Mesendoderm (in vitro differentiated cells): ENCODE measurements at regions not wholly inside any gene's neighbourhood (a gene's known extent, or its start where the extent isn't known, plus 50 kb on each side); places are given as distances from the start of the nearest gene placed in this dataset.

ENCODE experiments used
- DNase-seq: peaks from one replicate; pipeline ENCODE4 v3.0.0; 2013
- H2AK5ac ChIP-seq: 2 replicates; pipeline ENCODE4 v1.6.1; 2013; ENCODE audit warnings: low read length, inconsistent platforms
- H2BK120ac ChIP-seq: 2 replicates; pipeline ENCODE4 v1.6.1; 2013; ENCODE audit warnings: low read depth, mild to moderate bottlenecking, low read length, moderate library complexity, mixed read lengths
- H2BK15ac ChIP-seq: replicated peaks from 2 replicates; pipeline ENCODE4 v1.6.1; 2013; ENCODE audit warnings: low read depth, mild to moderate bottlenecking, moderate library complexity
- H2BK5ac ChIP-seq: 2 replicates; pipeline ENCODE4 v1.6.1; 2013; ENCODE audit warnings: low read length, inconsistent platforms
- H3K18ac ChIP-seq: 2 replicates; pipeline ENCODE4 v1.6.1; 2013; ENCODE audit warnings: mild to moderate bottlenecking, low read length, mixed read lengths
- H3K23ac ChIP-seq: one replicate; pipeline ENCODE4 v1.6.1; 2013; ENCODE audit warnings: low read length
- H3K27ac ChIP-seq: 2 replicates; pipeline ENCODE4 v1.5.1; 2013; ENCODE audit warnings: low read depth, mild to moderate bottlenecking, inconsistent platforms, low read length, moderate library complexity
- H3K27me3 ChIP-seq: 2 replicates; pipeline ENCODE4 v1.6.1; 2013; ENCODE audit warnings: low read length, control low read depth, mild to moderate bottlenecking, inconsistent platforms; ENCODE audit not compliant: insufficient read depth, poor library complexity
- H3K36me3 ChIP-seq: 2 replicates; pipeline ENCODE4 v1.6.1; 2013; ENCODE audit warnings: low read length, inconsistent platforms; ENCODE audit not compliant: control insufficient read depth, insufficient read depth
- H3K4ac ChIP-seq: one replicate; pipeline ENCODE4 v1.6.1; 2013; ENCODE audit warnings: low read depth, mild to moderate bottlenecking, low read length, moderate library complexity
- H3K4me1 ChIP-seq: 2 replicates; pipeline ENCODE4 v1.6.1; 2013; ENCODE audit warnings: low read depth, low read length, inconsistent platforms; ENCODE audit not compliant: control insufficient read depth
- H3K4me2 ChIP-seq: 2 replicates; pipeline ENCODE4 v1.6.1; 2013; ENCODE audit warnings: low read length
- H3K4me3 ChIP-seq: 2 replicates; pipeline ENCODE4 v1.5.1; 2013; ENCODE audit warnings: mild to moderate bottlenecking, low read length
- H3K56ac ChIP-seq: one replicate; pipeline ENCODE4 v1.6.1; 2013; ENCODE audit warnings: low read length
- H3K79me1 ChIP-seq: 2 replicates; pipeline ENCODE4 v1.6.1; 2013; ENCODE audit warnings: low read length, inconsistent platforms
- H3K79me2 ChIP-seq: 2 replicates; pipeline ENCODE4 v1.6.1; 2013; ENCODE audit warnings: mild to moderate bottlenecking, low read length; ENCODE audit not compliant: control insufficient read depth, insufficient read depth
- H3K9ac ChIP-seq: 2 replicates; pipeline ENCODE4 v1.6.1; 2013; ENCODE audit warnings: low read length, inconsistent platforms
- H4K5ac ChIP-seq: one replicate; pipeline ENCODE4 v1.6.1; 2013; ENCODE audit warnings: low read length
- H4K8ac ChIP-seq: one replicate; pipeline ENCODE4 v1.6.1; 2013; ENCODE audit warnings: low read depth, mild to moderate bottlenecking, control low read depth, low read length, moderate library complexity
- WGBS: extraction: QIAGEN DNeasy Blood & Tissue Kit; methylation state at CpG from one replicate; pipeline ENCODE4 v1.1.7; 2013; ENCODE audit warnings: low lambda C conversion rate, missing lambda C conversion rate; ENCODE audit not compliant: insufficient coverage; ENCODE audit errors: extremely low coverage; 5-methylcytosine and 5-hydroxymethylcytosine counted together

DNA sequence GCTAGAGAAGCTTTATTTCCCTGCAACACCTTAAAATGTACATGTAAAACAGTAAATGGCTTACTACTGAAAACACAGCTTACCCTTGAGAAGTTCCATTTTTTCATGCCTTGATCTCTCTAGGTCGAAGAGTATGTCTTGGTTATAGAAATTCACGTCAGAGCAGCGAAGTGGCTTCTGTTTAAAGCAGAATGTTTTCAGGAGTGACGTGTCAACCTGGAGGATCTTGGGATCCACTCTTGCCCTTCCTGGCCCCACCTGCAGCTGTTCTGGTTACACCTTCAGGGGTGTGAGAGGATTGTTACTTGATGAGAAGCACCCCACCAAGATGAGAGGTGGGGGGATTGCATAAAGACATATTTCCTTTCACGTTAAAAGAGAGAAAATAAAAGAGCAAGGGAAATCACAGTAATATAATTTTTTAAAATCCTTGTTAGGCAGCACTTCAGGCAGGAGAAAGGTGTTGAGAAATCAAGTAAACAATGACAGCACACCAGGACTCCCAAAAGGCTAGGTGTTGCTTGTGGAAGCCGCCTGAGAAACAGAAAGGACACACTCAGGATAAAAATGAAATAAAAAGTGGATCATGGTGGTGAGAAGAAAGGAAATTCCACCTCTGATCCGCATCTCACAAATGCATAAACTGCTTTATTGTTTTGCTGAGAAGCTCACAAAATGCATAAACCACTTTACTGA lies 149.7 kb downstream of the UNC5CL start:
- no peaks in the 10 kb centered on the region for H3K27me3 ChIP-seq
- no peak for DNase-seq
- no CpG with 5 or more reads among the region's 7 CpGs for WGBS

DNA sequence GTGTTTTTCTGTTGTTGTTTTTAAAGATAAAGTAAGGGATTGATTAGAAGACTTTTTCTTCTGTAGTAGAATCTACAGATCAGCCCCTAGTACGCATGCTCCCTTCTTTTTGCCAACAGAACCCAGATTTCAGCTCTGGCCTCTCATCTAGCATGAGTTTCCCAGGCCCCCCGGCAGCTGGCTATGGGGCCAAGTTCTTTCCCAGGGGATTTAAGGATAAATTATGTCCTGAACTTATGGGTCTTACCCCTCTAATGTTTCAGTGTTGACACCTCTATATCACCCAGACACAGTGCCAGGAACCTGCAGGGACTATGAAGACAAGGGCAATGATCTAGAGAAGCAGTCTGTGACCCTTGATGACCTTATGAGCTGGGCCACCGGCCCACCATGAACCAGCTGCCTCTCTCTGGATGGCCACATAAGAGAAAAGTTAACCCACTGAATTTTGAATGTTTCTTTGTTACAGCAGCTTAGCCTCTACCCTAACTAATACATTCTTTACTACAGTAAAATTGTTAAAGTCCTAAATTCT lies 150.5 kb downstream of the UNC5CL start:
- Histone ChIP-seq H3K79me2 (no peaks in the 10 kb centered on the region), H3K4me3 (no peak overlapping the region), H3K23ac (no peak overlapping the region), H3K27me3 (no peaks in the 10 kb centered on the region), H2BK5ac (no peak overlapping the region), H3K9ac (no peak overlapping the region), H2BK15ac (no peak overlapping the region), H3K36me3 (no peaks in the 10 kb centered on the region), H3K27ac (no peak overlapping the region), H3K56ac (no peak overlapping the region), H4K8ac (no peak overlapping the region), H3K4ac (no peak overlapping the region), H2BK120ac (no peak overlapping the region), H3K4me2 (no peak overlapping the region), H2AK5ac (no peak overlapping the region), H3K79me1 (no peaks in the 10 kb centered on the region), H3K4me1 (no peaks in the 10 kb centered on the region), H3K18ac (no peak overlapping the region), H4K5ac (no peak overlapping the region)
- no CpG with 5 or more reads among the region's 3 CpGs for WGBS
- DNase-seq, result no peak

More for the DNA sequence above, 149.7 kb downstream of the UNC5CL start:
- H3K23ac ChIP-seq, result no peak overlapping the region
- H3K79me1 ChIP-seq, result no peaks in the 10 kb centered on the region
- no peak overlapping the region for H4K8ac ChIP-seq
- H2BK5ac ChIP-seq, result no peak overlapping the region
- H2AK5ac ChIP-seq, result no peak overlapping the region
- no peak overlapping the region for H4K5ac ChIP-seq
- no peak overlapping the region for H2BK15ac ChIP-seq
- no peaks in the 10 kb centered on the region for H3K4me1 ChIP-seq
- H3K27ac ChIP-seq, result no peak overlapping the region
- H3K56ac ChIP-seq, result no peak overlapping the region
- no peak overlapping the region for H3K18ac ChIP-seq
- no peak overlapping the region for H3K4ac ChIP-seq
- no peaks in the 10 kb centered on the region for H3K79me2 ChIP-seq
- H3K9ac ChIP-seq, result no peak overlapping the region
- H3K4me3 ChIP-seq, result no peak overlapping the region
- no peak overlapping the region for H2BK120ac ChIP-seq
- H3K36me3 ChIP-seq, result no peaks in the 10 kb centered on the region
- no peak overlapping the region for H3K4me2 ChIP-seq

DNA sequence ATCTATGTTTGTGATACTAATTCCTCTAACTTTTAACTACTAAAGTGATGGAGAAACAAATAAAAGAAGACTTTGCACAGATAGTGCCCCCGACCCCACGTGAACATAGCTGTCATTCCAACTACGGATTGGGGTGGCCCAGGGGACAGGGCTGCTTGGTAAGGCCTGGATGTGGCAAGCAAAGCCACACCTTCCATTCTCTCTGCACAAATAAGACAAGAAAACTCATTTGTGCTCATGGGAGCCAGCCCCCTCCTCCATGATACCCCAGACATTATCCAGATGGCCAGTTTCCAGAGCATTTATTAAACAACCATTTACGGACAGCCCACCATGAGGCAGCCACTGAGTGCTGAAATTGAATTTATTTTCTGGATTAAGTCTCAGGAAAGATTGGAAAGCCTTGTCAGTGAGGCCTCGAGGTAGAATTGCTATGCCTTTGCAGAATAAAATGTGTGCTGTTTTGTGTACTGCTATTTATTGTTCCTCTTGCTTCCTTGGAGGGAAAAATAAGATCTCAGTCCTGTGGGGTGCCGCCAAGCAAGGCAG lies 151.2 kb downstream of the UNC5CL start:
- no peaks in the 10 kb centered on the region for H3K27me3 ChIP-seq
- no peak overlapping the region for H2BK120ac ChIP-seq
- H3K4ac ChIP-seq, result no peak overlapping the region
- H3K9ac ChIP-seq, result no peak overlapping the region
- H3K27ac ChIP-seq, result no peak overlapping the region
- no peak overlapping the region for H4K8ac ChIP-seq
- WGBS, result no CpG with 5 or more reads among the region's 6 CpGs
- H3K23ac ChIP-seq, result no peak overlapping the region
- no peak overlapping the region for H4K5ac ChIP-seq
- H3K18ac ChIP-seq, result no peak overlapping the region
- no peaks in the 10 kb centered on the region for H3K79me1 ChIP-seq
- H3K79me2 ChIP-seq, result no peaks in the 10 kb centered on the region
- no peak overlapping the region for H2BK5ac ChIP-seq
- no peak for DNase-seq
- H3K56ac ChIP-seq, result no peak overlapping the region
- no peaks in the 10 kb centered on the region for H3K36me3 ChIP-seq
- H3K4me2 ChIP-seq, result no peak overlapping the region
- no peaks in the 10 kb centered on the region for H3K4me1 ChIP-seq
- H3K4me3 ChIP-seq, result no peak overlapping the region
- no peak overlapping the region for H2AK5ac ChIP-seq
- no peak overlapping the region for H2BK15ac ChIP-seq

DNA sequence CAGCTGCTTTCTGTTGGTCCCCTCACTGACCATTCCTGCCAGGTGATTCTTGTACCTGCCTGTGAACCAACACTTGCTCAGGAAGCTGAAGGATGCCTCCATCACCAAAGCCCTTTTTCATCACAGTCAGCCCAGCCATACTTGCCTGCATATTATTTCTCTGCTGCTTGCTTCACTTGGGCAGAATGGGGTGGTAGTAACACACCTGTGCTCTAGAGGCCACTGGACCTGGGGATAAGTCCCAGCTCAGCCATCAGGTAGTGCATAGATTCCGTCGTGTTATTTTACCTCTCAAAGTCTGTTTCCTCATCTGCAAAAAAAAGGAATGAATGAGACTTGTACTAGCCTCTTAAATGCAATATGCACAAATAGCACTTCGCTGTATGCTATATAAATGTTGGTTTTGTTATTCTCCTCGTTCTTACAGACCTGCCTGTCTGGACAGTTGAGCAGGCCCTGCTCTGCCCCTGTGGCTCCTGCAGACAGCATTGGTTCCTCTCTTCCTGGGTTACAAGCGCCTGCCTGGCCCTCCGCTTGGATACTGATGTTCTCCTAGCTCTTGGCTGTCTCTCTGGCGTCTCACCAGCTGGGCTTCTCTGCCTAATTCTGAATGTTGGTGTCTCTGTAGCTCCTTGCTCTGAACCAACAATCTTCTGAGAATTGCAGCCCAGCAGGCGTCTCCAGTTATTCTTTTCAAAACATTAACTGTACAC lies 151.8 kb downstream of the UNC5CL start:
- H4K8ac ChIP-seq, result no peak overlapping the region
- no peaks in the 10 kb centered on the region for H3K4me1 ChIP-seq
- no peaks in the 10 kb centered on the region for H3K36me3 ChIP-seq
- no peak overlapping the region for H3K27ac ChIP-seq
- H3K23ac ChIP-seq, result no peak overlapping the region
- H2BK5ac ChIP-seq, result no peak overlapping the region
- no peak overlapping the region for H3K9ac ChIP-seq
- no peak overlapping the region for H3K4me2 ChIP-seq
- H2AK5ac ChIP-seq, result no peak overlapping the region
- no peak overlapping the region for H3K4ac ChIP-seq
- no peak overlapping the region for H2BK120ac ChIP-seq
- no peak overlapping the region for H3K56ac ChIP-seq
- H2BK15ac ChIP-seq, result no peak overlapping the region
- H4K5ac ChIP-seq, result no peak overlapping the region
- no peak overlapping the region for H3K18ac ChIP-seq
- H3K79me1 ChIP-seq, result no peaks in the 10 kb centered on the region
- H3K79me2 ChIP-seq, result no peaks in the 10 kb centered on the region
- H3K27me3 ChIP-seq, result no peaks in the 10 kb centered on the region
- DNase-seq, result no peak
- WGBS, result no CpG with 5 or more reads among the region's 8 CpGs
- H3K4me3 ChIP-seq, result no peak overlapping the region

DNA sequence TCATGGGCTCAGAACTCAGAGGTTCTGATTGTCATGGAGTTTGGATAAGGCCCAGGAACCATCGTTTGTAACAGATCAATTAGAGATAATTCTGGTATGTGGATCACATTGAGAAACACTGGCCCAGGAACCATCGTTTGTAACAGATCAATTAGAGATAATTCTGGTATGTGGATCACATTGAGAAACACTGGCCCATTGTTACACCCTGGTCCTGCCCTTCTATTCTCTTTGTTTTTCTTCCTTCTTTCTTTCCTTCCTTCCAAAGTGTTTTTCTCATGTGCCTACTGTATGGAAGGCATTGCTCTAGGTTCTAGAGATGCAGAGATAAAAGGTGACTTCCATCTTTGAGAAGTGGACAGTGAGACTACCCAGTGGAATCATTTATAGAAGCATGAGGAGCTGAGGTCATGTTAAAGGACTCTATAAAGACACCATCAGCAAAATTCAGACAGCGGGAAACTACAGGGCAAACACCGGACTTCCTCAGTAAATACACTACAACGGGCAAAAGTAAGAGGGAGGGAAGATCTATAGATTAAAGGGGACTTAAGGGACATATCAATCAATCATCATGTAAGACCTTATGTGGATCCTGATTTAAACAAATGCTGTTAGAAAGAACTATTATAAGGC lies 153.8 kb downstream of the UNC5CL start:
- H3K27me3 ChIP-seq, result no peaks in the 10 kb centered on the region
- H3K23ac ChIP-seq, result no peak overlapping the region

More for the DNA sequence above, 153.8 kb downstream of the UNC5CL start:
- no peak overlapping the region for H3K4me2 ChIP-seq
- H3K79me1 ChIP-seq, result no peaks in the 10 kb centered on the region
- H3K4me1 ChIP-seq, result no peaks in the 10 kb centered on the region
- WGBS, result no CpG with 5 or more reads among the region's 5 CpGs
- H4K8ac ChIP-seq, result no peak overlapping the region
- no peak overlapping the region for H3K18ac ChIP-seq
- H2BK5ac ChIP-seq, result no peak overlapping the region
- no peak overlapping the region for H2BK15ac ChIP-seq
- no peak overlapping the region for H2BK120ac ChIP-seq
- no peak overlapping the region for H3K56ac ChIP-seq
- no peak overlapping the region for H4K5ac ChIP-seq
- no peaks in the 10 kb centered on the region for H3K79me2 ChIP-seq
- DNase-seq, result no peak
- H3K27ac ChIP-seq, result no peak overlapping the region
- no peak overlapping the region for H3K9ac ChIP-seq
- H3K36me3 ChIP-seq, result no peaks in the 10 kb centered on the region
- H3K4ac ChIP-seq, result no peak overlapping the region
- no peak overlapping the region for H3K4me3 ChIP-seq
- H2AK5ac ChIP-seq, result no peak overlapping the region
